GM12873 (cell line): ENCODE measurements at regions not wholly inside any gene's neighbourhood (a gene's known extent, or its start where the extent isn't known, plus 50 kb on each side); places are given as distances from the start of the nearest gene placed in this dataset.

ENCODE experiments used
- CTCF ChIP-seq: IDR thresholded peaks from 2 replicates; pipeline ENCODE4 v1.5.1; 2012; ENCODE audit warnings: low read depth, mild to moderate bottlenecking, moderate library complexity, low read length, control low read depth; ENCODE audit not compliant: insufficient read depth; ENCODE audit errors: missing control alignments

GRCh38 chr11:123325533-123325932 is 104.5 kb upstream of the GRAMD1B start:
- no peak for TF ChIP-seq CTCF

GRCh38 chr11:123323568-123323967 is 106.5 kb upstream of the GRAMD1B start:
- TF ChIP-seq CTCF, result no peak

GRCh38 chr11:123321636-123322035 is 108.4 kb upstream of the GRAMD1B start:
- TF ChIP-seq CTCF, result no peak

- no peak for TF ChIP-seq CTCF
Observed at GRCh38 chr11:123318623-123319022, 111.4 kb upstream of the GRAMD1B start.

- TF ChIP-seq CTCF, result no peak
Observed at GRCh38 chr11:123316003-123316402, 114.1 kb upstream of the GRAMD1B start.

- TF ChIP-seq CTCF, result no peak
Observed at GRCh38 chr11:123314972-123315371, 115.1 kb upstream of the GRAMD1B start.

- TF ChIP-seq CTCF, result no peak
Observed at GRCh38 chr11:123313262-123313661, 116.8 kb upstream of the GRAMD1B start.
